BJ (cell line): ENCODE measurements at regions not wholly inside any gene's neighbourhood (a gene's known extent, or its start where the extent isn't known, plus 50 kb on each side); places are given as distances from the start of the nearest gene placed in this dataset.

Source experiments
- CTCF ChIA-PET: fragments of 350-600 bp; formaldehyde crosslinking; extraction: SDS; loops from one replicate; lab custom pipeline; 2021; ENCODE audit warnings: antibody characterized with exemption, inconsistent platforms; lab: Yijun Ruan, JAX
- POLR2A ChIA-PET: fragments of 300-600 bp; sonication (Branson Sonifier 250); formaldehyde crosslinking; extraction: SDS; loops from one replicate; lab custom pipeline; 2021; ENCODE audit warnings: antibody characterized with exemption; lab: Charles Lee
- DNase-seq: peaks from one replicate; pipeline ENCODE4 v3.0.0-alpha.2; 2011; ENCODE audit warnings: low read depth
- H3K27me3 ChIP-seq: 2 replicates; pipeline ENCODE4 v1.6.0; 2011; ENCODE audit warnings: low read length; ENCODE audit not compliant: control insufficient read depth, insufficient read depth
- H3K36me3 ChIP-seq: 2 replicates; pipeline ENCODE4 v1.5.1; 2011; ENCODE audit warnings: low read length; ENCODE audit not compliant: control insufficient read depth, insufficient read depth
- H3K4me3 ChIP-seq: 2 replicates; pipeline ENCODE4 v1.5.1; 2011; ENCODE audit warnings: low read depth, mild to moderate bottlenecking, control low read depth, low read length
- TF ChIP-seq, protein P1 (sequence below): IDR thresholded peaks from 2 replicates; pipeline ENCODE4 v1.5.1; 2011; ENCODE audit warnings: low read depth, mild to moderate bottlenecking, control low read depth, inconsistent platforms, low read length, moderate library complexity; ENCODE audit not compliant: insufficient read depth

DNA sequence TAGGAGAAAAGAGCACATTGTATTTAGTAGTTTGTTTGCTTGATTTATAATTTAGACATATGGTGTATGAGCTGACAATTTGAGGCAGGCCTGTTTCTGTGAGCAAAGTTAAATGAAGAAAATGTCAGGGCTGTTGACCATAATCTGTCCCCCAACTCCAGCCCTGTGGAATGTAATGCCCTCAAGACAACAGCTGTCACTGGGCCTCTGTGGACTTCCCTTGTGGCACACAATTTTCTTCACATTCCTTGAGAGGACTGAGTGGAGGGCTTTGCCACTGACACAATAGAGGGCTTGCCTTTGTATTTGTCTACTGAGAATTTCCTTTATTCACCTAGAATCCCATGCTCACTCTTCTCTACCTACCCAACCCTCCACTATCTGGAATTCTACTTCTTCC, 141.2 kb upstream of the CD180 start:
- Histone ChIP-seq H3K36me3 (no peaks in the 10 kb centered on the region), H3K4me3 (no peak overlapping the region), H3K27me3 (no peaks in the 10 kb centered on the region)
- no peak for DNase-seq
- TF ChIP-seq, protein P1, sequence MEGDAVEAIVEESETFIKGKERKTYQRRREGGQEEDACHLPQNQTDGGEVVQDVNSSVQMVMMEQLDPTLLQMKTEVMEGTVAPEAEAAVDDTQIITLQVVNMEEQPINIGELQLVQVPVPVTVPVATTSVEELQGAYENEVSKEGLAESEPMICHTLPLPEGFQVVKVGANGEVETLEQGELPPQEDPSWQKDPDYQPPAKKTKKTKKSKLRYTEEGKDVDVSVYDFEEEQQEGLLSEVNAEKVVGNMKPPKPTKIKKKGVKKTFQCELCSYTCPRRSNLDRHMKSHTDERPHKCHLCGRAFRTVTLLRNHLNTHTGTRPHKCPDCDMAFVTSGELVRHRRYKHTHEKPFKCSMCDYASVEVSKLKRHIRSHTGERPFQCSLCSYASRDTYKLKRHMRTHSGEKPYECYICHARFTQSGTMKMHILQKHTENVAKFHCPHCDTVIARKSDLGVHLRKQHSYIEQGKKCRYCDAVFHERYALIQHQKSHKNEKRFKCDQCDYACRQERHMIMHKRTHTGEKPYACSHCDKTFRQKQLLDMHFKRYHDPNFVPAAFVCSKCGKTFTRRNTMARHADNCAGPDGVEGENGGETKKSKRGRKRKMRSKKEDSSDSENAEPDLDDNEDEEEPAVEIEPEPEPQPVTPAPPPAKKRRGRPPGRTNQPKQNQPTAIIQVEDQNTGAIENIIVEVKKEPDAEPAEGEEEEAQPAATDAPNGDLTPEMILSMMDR = no peak
- ChIA-PET CTCF (no interaction called here), POLR2A (no interaction called here)

DNA sequence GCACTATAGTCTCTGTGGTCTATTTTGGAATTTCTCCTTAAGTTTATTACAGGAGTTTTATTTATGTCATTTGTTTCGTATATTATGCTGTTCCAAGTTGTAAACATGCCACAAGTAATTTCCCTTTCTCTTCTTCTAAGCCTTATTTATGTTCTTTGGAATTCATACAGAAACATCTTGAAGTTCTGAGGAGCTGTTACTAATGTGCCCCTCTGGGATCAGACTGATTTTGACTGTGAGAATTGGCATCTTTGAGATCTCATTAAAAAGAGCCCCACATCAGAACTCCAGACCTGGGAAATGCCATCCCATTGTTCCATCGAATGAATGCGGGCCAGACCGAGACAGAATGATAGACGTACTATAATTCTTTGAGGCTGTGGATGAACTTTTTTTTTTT, 138.8 kb upstream of the CD180 start:
- CTCF ChIA-PET = interaction anchor here (0.7 kb wide), 1 partner anchor 119 kb away, joined by 3 read pairs; no protein-coding TSS in a partner anchor
- no peaks in the 10 kb centered on the region for H3K27me3 ChIP-seq
- no peak for DNase-seq

DNA sequence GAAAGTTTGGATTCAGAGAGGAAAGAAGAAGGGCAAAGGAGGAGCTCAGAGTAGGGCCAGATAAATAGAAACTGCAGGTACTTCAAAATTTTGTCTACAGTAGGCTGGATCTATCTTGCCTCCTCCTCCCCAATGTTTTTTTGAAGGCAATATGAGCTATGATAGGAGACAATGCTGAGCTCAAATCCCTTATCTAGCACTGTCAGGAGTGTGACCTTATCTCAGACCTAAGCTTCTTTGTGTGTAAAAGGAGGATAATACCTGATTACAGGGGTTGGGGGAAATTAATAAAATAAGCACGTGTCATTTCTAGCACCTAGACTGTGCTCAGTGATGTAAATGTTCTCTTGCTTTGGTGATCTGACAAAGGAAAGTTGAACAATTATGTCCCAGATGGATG, 137.8 kb upstream of the CD180 start:
- Histone ChIP-seq H3K4me3 (no peak overlapping the region), H3K36me3 (no peaks in the 10 kb centered on the region), H3K27me3 (no peaks in the 10 kb centered on the region)
- ChIA-PET POLR2A (no interaction called here), CTCF (interaction anchor here (0.6 kb wide), 1 partner anchor 820 kb away, joined by 3 read pairs; no protein-coding TSS in a partner anchor)
- TF ChIP-seq, protein P1 = no peak
- DNase-seq = no peak

More for the DNA sequence above, 138.8 kb upstream of the CD180 start:
- POLR2A ChIA-PET = no interaction called here
- H3K36me3 ChIP-seq = no peaks in the 10 kb centered on the region
- TF ChIP-seq, protein P1 = no peak
- no peak overlapping the region for H3K4me3 ChIP-seq

DNA sequence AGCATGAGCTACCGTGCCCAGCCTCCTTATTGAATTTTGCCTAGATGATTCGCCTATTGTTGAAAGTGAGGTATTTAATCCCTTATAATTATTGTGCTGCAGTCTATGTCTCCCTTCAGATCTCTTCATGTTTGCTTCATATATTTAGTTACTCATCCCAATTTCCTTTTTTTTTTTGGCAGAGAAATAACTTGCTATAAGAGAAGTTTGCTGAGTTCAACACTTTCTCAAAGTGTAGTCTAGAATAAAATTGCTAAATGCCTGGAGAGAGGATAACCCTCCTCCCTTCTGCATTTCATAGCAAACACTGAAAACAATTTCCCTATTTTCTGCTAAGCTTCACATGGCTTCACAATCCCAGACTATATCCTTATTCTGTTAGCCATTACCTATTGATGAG, 136.6 kb upstream of the CD180 start:
- no peak for DNase-seq
- TF ChIP-seq, protein P1 = no peak
- no peak overlapping the region for H3K4me3 ChIP-seq
- ChIA-PET POLR2A (no interaction called here), CTCF (no interaction called here)
- H3K36me3 ChIP-seq = no peaks in the 10 kb centered on the region
- H3K27me3 ChIP-seq = no peaks in the 10 kb centered on the region

DNA sequence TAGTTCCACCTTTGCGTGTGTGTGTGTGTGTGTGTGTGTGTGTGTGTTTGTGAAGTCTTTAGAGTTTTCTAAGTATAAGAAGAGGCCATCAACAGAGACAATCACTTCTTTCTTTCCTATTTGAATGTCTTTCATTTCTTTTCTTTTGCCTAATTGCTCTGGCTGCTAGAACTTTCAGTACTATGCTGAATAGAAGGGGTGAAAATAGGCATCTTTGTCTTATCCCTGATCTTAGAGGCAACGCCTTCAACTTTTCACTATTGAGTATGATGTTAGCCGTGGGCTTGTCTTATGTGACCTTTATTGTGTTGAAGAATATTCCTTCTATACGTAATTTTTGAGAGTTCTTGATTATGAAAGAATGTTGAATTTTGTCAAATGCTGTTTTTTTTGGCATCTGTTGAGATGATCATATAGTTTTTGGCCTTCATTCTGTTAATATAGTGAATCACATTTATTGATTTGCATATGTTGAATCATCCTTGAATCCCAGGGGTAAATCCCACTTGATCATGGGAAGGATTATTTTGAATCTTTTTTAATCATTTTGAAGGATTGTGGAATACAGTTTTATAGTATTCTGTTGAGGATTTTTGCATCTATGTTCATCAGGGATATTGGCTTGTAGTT, 134.8 kb upstream of the CD180 start:
- DNase-seq = no peak
- no peak overlapping the region for H3K4me3 ChIP-seq
- TF ChIP-seq, protein P1 = no peak
- ChIA-PET POLR2A (interaction anchor here (0.6 kb wide), 1 partner anchor 342 kb away, joined by 3 read pairs; no protein-coding TSS in a partner anchor), CTCF (interaction anchor here (0.5 kb wide), 1 partner anchor 19 kb away, joined by 3 read pairs; no protein-coding TSS in a partner anchor)
- H3K27me3 ChIP-seq = no peaks in the 10 kb centered on the region
- no peaks in the 10 kb centered on the region for H3K36me3 ChIP-seq
